SJSA1 (cell line): ENCODE measurements at regions not wholly inside any gene's neighbourhood (a gene's known extent, or its start where the extent isn't known, plus 50 kb on each side); places are given as distances from the start of the nearest gene placed in this dataset.
"Not testable (repeated sequence)": the region's sequence is repeated elsewhere in the genome, so short reads cannot be mapped to it uniquely, and the experiment has no call there.

Experiments
- DNase-seq, 2 experiments: peaks; one replicate each; pipeline ENCODE4 v3.0.0-alpha.2; 2015 to 2020; ENCODE audit warnings: low spot score in 2 of 2, low read depth in 1 of 2
- H3K27ac ChIP-seq: fragments of 250-450 bp; sonication (Bioruptor Pico); 2 replicates; pipeline ENCODE4 v1.5.1; 2020; ENCODE audit warnings: mild to moderate bottlenecking, moderate library complexity
- H3K27me3 ChIP-seq: fragments of 250-450 bp; sonication (Bioruptor Pico); replicated peaks from 2 replicates; pipeline ENCODE4 v1.5.1; 2020; ENCODE audit warnings: mild to moderate bottlenecking, moderate library complexity
- H3K36me3 ChIP-seq: fragments of 250-450 bp; sonication (Bioruptor Pico); 2 replicates; pipeline ENCODE4 v1.5.1; 2020; ENCODE audit warnings: mild to moderate bottlenecking
- H3K4me1 ChIP-seq: fragments of 250-450 bp; sonication (Bioruptor Pico); replicated peaks from 2 replicates; pipeline ENCODE4 v1.6.1; 2021; ENCODE audit warnings: mild to moderate bottlenecking
- H3K4me3 ChIP-seq: fragments of 250-450 bp; sonication (Bioruptor Pico); 2 replicates; pipeline ENCODE4 v1.5.1; 2020; ENCODE audit warnings: mild to moderate bottlenecking
- H3K9me3 ChIP-seq: fragments of 250-450 bp; sonication (Bioruptor Pico); replicated peaks from 2 replicates; pipeline ENCODE4 v1.5.1; 2020; ENCODE audit warnings: mild to moderate bottlenecking

DNA sequence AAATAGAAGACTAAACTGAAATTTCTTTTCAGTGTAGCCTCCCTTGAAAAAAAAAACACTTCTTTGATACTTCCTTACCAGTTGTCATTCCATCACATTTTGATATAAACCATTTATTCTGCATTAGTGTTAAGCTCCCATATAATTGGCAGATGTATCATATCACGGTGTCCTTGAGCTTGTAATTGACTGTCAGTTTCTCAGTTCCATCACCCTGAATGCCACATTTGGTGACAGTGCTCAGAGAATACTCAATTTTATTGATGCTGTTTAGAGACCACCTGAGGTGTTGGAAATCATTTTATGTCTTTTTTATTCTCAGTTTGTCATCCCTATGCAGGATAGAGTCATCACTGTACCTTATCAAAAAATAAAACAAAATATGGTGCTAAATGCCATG lies 1528.2 kb downstream of the RAPGEF2 start:
- Histone ChIP-seq H3K4me3 (no peak overlapping the region), H3K9me3 (no peaks in the 10 kb centered on the region; the same call in 1 of the 2 replicates), H3K27ac (no peak overlapping the region), H3K36me3 (no peaks in the 10 kb centered on the region), H3K4me1 (no peaks in the 10 kb centered on the region), H3K27me3 (no peaks in the 10 kb centered on the region)
- DNase-seq, result no peak

GRCh38 chr4:160652790-160653189 lies 1511.0 kb downstream of the FSTL5 start:
- Histone ChIP-seq H3K9me3 (0 out of 2 replicates have a peak, but pooled peaks cover 5% of the 10 kb centered on the region), H3K36me3 (no peaks in the 10 kb centered on the region), H3K4me1 (no peaks in the 10 kb centered on the region), H3K4me3 (no peak overlapping the region), H3K27ac (no peak overlapping the region), H3K27me3 (no peaks in the 10 kb centered on the region)
- no peak for DNase-seq

- no peak for DNase-seq
- Histone ChIP-seq H3K27ac (no peak overlapping the region), H3K4me1 (no peaks in the 10 kb centered on the region), H3K36me3 (no peaks in the 10 kb centered on the region), H3K9me3 (0 out of 2 replicates have a peak, but pooled peaks cover 2% of the 10 kb centered on the region), H3K27me3 (no peaks in the 10 kb centered on the region), H3K4me3 (no peak overlapping the region)
These were observed 1488.2 kb downstream of the FSTL5 start for GRCh38 chr4:160675550-160675949.

DNA sequence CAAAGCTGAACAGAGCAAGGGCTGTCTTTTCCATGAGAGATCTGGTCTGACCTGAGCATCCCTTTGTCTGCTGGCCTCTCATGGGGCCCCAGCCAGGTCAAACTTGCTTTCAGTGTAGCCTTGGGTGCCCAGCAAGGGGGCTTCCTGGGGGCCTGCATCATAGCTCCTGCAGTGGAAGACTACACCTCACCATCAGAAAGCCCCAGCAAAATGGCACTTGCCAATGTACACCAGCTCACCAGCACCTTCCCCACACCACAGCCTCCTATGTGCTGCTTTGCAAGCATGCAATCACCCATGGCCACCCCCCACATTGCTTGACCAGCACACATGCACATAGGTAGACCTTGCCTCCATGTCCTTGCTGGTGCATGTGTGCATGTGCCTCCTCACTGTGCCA lies 1478.1 kb downstream of the FSTL5 start:
- Histone ChIP-seq H3K9me3 (no peaks in the 10 kb centered on the region), H3K27me3 (no peaks in the 10 kb centered on the region), H3K4me3 (no peak overlapping the region), H3K27ac (no peak overlapping the region), H3K4me1 (no peaks in the 10 kb centered on the region), H3K36me3 (no peaks in the 10 kb centered on the region)
- DNase-seq, result no peak

DNA sequence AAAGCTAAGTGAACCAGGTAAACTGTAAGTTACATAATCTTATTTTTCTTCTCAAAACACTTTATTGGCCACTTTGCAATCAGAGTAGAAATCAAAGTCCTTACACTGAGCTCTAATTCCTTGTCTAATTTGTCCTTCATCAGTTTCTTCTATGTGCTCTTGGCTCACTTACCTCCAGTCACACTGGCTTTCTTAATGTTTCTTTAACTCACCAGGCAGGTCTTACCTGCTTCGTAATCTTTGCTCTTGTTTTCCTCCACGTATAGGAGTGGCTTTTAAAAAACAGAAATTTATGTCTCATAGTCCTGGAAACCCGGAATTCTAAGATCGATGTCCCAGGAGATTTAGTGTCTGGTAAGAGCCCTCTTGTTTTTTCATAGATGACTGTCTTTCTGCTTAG lies 1462.1 kb downstream of the FSTL5 start:
- H3K9me3 ChIP-seq, result no peaks in the 10 kb centered on the region
- no peak for DNase-seq
- H3K36me3 ChIP-seq, result no peaks in the 10 kb centered on the region
- no peak overlapping the region for H3K27ac ChIP-seq
- H3K27me3 ChIP-seq, result no peaks in the 10 kb centered on the region
- no peaks in the 10 kb centered on the region for H3K4me1 ChIP-seq
- no peak overlapping the region for H3K4me3 ChIP-seq

DNA sequence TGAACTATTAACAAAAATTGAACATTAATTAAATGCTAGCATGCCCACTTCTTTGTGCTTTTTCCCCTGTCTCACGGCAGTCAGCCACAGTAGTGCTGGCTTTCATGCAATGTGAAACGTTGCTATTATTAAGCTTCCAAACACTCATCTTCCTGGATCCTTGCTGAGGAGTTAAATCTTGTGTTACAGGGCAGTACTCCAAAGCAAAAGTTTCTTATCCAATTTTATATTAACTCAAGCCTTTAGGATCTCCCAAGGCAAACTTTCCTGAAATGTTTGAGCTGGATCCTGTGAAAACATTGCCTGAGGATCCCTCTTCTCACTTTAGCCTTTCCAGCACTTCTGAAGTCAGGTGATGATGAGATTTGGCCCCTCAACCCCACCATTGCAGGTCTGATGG lies 1454.8 kb downstream of the FSTL5 start:
- Histone ChIP-seq H3K27me3 (no peaks in the 10 kb centered on the region), H3K27ac (no peak overlapping the region), H3K36me3 (no peaks in the 10 kb centered on the region)

DNA sequence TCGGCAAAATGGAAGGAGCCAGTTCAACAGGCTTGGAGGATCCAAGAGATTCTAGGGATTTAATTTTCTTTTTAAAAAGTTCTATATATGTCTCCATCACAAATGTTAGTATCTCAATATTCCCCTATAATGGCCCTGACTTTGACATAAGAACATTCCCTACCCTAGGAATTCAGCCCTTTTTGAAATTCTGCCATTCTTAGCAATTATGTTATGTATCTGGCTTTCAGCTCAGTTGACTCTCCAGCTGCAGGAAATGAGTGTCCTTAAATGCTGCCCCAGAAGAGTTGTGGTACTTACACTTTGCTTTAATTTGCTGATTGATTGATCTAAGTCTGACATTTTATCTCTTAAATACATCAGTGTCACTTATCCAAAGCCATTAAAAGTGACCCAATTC lies 1454.3 kb downstream of the FSTL5 start:
- Histone ChIP-seq H3K9me3 (no peaks in the 10 kb centered on the region), H3K4me1 (no peaks in the 10 kb centered on the region), H3K27me3 (no peaks in the 10 kb centered on the region), H3K4me3 (no peak overlapping the region), H3K36me3 (no peaks in the 10 kb centered on the region), H3K27ac (no peak overlapping the region)
- DNase-seq, result no peak

More for the DNA sequence above, 1454.8 kb downstream of the FSTL5 start:
- Histone ChIP-seq H3K9me3 (no peaks in the 10 kb centered on the region), H3K4me3 (no peak overlapping the region), H3K4me1 (no peaks in the 10 kb centered on the region)
- no peak for DNase-seq

DNA sequence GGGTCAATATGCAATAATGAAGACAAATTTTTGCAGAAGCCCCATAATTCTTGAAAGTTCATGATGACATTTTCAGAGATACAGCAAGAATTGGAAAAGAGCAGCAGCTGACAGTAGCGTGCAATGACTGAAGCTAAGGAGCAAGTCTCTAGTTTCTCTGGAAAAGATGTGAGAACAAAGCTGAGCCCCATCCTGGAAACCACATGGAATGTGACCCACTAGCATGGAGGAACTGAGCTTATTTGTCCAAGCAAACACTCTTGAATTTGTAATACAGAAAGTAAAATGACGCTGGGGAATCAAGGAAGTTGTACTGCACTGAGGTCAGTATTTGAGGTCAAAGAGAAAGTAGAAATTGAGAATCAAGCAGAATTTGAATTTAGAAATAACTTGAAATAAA lies 1447.2 kb downstream of the FSTL5 start:
- no peak overlapping the region for H3K4me3 ChIP-seq
- H3K4me1 ChIP-seq, result no peaks in the 10 kb centered on the region
- no peaks in the 10 kb centered on the region for H3K36me3 ChIP-seq
- DNase-seq, result no peak
- no peak overlapping the region for H3K27ac ChIP-seq
- no peaks in the 10 kb centered on the region for H3K27me3 ChIP-seq
- H3K9me3 ChIP-seq, result no peaks in the 10 kb centered on the region

DNA sequence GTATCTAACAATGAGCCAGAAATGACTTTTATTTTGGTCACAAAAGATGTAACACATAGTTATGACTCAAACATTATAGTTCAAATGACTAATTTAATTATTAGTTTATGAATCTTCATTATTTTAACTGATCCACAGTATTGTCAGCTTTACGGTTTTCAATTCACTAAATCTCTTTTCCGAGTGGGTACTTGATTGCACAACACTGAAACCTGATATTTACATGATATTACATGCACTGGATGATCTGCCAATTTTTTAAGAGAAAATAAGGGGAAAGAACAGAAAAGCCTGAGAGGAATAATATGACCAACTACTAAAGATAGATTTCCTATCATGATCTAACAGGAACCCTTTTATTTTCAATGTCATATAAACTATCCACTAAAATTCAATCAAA lies 1446.0 kb downstream of the FSTL5 start:
- Histone ChIP-seq H3K9me3 (no peaks in the 10 kb centered on the region), H3K27me3 (no peaks in the 10 kb centered on the region), H3K36me3 (no peaks in the 10 kb centered on the region), H3K27ac (no peak overlapping the region), H3K4me3 (no peak overlapping the region), H3K4me1 (no peaks in the 10 kb centered on the region)
- no peak for DNase-seq

DNA sequence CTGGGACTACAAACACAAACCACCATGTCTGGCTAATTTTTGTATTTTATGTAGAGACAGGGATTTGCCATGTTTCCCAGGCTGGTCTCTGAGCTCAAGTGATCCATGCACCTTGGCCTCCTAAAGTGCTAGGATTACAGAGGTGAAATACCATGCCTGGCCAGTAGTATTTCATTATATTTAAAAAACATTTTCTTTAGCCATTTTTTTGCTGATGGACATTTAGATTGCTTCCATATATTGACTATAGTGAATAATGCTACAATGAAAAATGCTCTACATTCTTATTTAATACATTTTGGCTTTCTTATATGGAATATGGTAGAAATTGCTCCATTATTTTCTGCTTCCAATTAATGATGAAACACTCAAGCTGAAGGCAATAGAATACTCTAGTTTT lies 1439.7 kb downstream of the FSTL5 start:
- DNase-seq, result no peak
- H3K4me1 ChIP-seq, result no peaks in the 10 kb centered on the region
- no peak overlapping the region for H3K4me3 ChIP-seq
- no peaks in the 10 kb centered on the region for H3K36me3 ChIP-seq
- no peaks in the 10 kb centered on the region for H3K9me3 ChIP-seq
- no peaks in the 10 kb centered on the region for H3K27me3 ChIP-seq
- H3K27ac ChIP-seq, result no peak overlapping the region

GRCh38 chr4:160745126-160745525 lies 1418.7 kb downstream of the FSTL5 start:
- Histone ChIP-seq H3K4me3 (no peak overlapping the region), H3K36me3 (no peaks in the 10 kb centered on the region), H3K4me1 (no peaks in the 10 kb centered on the region), H3K9me3 (no peaks in the 10 kb centered on the region; the same call in 1 of the 2 replicates), H3K27me3 (no peaks in the 10 kb centered on the region), H3K27ac (no peak overlapping the region)
- DNase-seq, result no peak

DNA sequence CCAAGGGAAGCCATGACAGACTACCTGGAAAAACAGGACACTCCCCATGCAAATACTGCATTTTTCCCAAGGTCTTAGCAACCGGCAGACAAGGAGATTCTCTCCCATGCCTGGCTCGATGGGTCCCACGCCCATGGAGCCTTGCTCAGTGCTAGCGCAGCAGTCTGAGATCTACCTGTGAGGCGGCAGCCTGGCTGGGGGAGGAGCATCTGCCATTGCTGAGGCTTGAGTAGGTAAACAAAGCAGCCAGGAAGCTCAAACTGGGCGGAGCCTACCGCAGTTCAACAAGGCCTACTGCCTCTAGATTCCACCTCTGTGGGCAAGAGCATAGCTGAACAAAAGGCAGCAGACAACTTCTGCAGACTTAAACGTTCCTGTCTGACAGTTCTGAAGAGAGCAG lies 1417.2 kb downstream of the FSTL5 start:
- H3K27me3 ChIP-seq, H3K27ac ChIP-seq, H3K9me3 ChIP-seq, DNase-seq, H3K36me3 ChIP-seq, H3K4me1 ChIP-seq, H3K4me3 ChIP-seq: not testable (repeated sequence)

- H3K4me3 ChIP-seq, result no peak overlapping the region
- peaks cover 3% of the 10 kb centered on the region; the same call in 1 of the 2 replicates for H3K9me3 ChIP-seq
- H3K27me3 ChIP-seq, result no peaks in the 10 kb centered on the region
These were observed 1391.1 kb downstream of the FSTL5 start for GRCh38 chr4:160772668-160773067.

GRCh38 chr4:160795216-160795615 lies 1368.6 kb downstream of the FSTL5 start:
- Histone ChIP-seq H3K9me3 (peaks cover 8% of the 10 kb centered on the region; the same call in 1 of the 2 replicates), H3K4me1 (no peaks in the 10 kb centered on the region), H3K27ac (no peak overlapping the region), H3K27me3 (no peaks in the 10 kb centered on the region), H3K36me3 (no peaks in the 10 kb centered on the region), H3K4me3 (no peak overlapping the region)
- DNase-seq, result no peak

More at GRCh38 chr4:160772668-160773067, 1391.1 kb downstream of the FSTL5 start:
- no peaks in the 10 kb centered on the region for H3K36me3 ChIP-seq
- no peaks in the 10 kb centered on the region for H3K4me1 ChIP-seq
- DNase-seq, result no peak
- no peak overlapping the region for H3K27ac ChIP-seq

DNA sequence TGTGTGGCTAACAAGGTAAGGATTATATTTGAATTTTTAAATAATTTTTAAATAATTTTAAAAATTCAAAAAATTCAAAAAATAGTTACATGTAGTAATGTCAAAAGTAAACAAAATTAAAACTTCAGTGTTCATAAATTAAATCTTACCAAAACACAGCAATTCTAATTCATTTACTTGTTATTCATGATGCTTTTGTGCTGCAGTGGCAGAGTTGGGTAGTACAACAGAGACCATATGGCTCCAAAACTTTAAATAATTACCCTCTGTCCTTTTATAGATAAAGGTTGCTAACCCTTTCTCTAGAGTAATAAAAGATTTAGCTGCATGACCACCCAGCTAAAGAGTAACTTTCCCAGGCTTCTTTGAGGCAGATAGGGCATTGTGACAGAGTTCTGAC lies 1355.6 kb downstream of the FSTL5 start:
- no peak for DNase-seq
- Histone ChIP-seq H3K27me3 (no peaks in the 10 kb centered on the region), H3K36me3 (no peaks in the 10 kb centered on the region), H3K27ac (no peak overlapping the region), H3K4me1 (no peaks in the 10 kb centered on the region), H3K4me3 (no peak overlapping the region), H3K9me3 (0 out of 2 replicates have a peak, but pooled peaks cover 3% of the 10 kb centered on the region)
